Activated CD4-positive, alpha-beta T cell treated with anti-CD3 and anti-CD28 coated beads, Interleukin-2, amount 50 U/mL, for 1 hour (primary cell): ENCODE measurements at regions not wholly inside any gene's neighbourhood (a gene's known extent, or its start where the extent isn't known, plus 50 kb on each side); places are given as distances from the start of the nearest gene placed in this dataset.
"Not testable (repeated sequence)": the region's sequence is repeated elsewhere in the genome, so short reads cannot be mapped to it uniquely, and the experiment has no call there.

Source experiments
- DNase-seq: peaks from one replicate; pipeline ENCODE4 v3.0.0-alpha.2; 2020

DNA sequence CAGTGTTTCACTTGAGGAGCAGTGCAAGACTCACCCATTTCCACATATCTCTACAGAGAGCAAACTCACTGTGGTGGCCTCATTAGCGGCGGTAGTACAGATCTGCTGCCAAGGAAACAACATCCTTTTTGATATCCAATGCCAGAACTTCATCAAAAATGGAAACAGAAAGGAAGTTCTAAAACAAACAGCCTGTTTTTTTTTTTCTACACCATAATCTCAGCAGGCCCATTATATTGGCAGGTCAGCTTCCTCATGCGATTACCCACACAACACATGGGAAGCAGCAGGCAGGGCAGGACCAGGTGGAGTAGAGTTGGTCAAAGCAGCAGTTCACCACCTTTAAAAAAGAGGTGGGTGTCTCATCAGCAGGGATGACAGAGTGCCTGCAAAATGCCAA is 678.9 kb upstream of the CELF4 start:
- no peak for DNase-seq

DNA sequence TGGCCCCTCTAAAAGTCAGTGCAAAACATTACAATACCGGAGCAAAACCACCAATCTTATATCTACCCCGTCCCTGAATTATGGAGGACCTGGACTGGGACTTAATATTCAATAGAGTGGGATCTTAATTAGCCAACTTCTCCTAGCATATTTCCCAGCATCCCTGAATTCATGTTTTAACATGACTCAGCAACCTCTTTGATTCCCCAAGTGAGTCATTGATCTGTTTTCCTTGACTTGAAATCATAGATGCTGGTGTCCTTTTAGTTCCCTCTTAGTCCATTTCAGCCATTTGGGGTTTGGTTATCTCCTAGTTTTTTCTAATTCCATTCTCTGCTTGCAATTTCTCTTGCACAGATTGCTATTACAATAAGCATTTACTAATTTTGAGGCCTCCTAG is 677.7 kb upstream of the CELF4 start:
- no peak for DNase-seq

DNA sequence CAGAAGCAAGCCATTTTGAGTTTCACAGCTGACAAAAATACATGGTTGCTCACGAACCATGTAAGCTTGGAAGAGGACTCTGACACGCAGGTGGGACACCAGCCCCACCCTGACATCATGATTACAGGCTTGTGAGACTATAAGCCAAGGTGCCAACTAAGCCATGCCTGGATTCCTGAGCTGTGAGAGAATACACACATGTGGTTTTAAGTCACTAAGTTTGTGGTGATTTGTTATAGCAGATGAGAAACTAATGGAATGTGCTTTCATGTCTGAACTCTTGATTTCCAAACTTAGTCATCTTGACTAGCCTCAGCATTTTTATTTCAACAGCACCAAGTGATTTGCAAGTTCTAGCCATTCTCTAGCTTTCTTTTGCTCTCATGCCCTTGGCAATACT is 676.1 kb upstream of the CELF4 start:
- no peak for DNase-seq

DNA sequence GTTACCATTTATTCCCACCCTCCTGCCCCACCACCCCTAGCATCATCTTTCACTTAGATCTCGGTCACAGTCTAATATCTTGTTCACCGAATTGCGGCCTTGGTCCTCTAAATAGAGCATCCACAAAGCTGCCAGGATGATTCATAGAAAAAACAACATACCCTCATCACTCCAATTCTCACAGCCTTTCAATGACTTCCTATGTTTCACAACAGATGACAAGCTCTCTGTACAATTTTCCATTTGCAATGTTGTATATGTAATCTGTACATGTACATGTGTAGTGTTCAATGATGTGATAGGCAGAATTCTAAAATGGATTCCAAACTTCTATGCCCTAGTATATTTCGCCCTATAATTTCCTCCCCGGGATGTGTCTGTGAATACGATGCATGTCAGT is 675.6 kb upstream of the CELF4 start:
- no peak for DNase-seq

DNA sequence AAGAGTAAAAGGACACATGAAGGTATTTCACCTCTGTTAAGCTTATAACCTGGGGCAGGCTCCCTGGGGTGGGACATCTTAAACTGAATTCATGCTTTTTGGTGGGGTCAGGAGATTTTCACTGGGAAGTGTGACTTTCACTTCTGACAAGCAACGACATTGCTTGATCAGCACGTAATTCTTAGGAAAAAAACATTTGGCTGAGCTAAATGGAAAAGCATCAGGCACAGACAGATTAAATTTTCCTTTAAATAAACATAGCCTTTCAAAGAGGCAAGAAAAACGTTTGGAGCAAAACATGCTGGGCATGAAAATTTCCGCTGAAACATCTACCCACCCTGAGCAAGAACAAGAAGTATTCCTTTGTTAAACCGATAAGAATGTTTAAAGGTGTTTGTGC is 674.0 kb upstream of the CELF4 start:
- DNase-seq = no peak

DNA sequence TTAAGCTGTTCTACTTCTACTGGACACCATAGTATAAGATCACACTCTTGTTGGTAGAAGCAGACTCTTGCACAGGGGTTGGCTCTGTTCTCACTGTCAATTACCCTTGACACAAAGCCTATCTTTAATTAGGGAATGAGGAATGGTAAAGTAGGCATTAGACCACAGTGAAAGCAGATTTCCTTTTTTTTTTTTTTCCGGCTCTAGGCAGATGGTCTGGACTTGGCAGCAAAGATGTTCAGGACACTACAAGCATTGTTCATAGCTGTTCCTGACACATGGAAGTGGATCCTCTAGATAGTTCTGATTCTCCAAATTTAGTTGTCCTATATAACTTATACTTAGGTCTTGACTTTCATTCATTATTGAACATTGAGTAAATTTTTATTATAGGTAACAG is 672.2 kb upstream of the CELF4 start:
- DNase-seq = no peak

DNA sequence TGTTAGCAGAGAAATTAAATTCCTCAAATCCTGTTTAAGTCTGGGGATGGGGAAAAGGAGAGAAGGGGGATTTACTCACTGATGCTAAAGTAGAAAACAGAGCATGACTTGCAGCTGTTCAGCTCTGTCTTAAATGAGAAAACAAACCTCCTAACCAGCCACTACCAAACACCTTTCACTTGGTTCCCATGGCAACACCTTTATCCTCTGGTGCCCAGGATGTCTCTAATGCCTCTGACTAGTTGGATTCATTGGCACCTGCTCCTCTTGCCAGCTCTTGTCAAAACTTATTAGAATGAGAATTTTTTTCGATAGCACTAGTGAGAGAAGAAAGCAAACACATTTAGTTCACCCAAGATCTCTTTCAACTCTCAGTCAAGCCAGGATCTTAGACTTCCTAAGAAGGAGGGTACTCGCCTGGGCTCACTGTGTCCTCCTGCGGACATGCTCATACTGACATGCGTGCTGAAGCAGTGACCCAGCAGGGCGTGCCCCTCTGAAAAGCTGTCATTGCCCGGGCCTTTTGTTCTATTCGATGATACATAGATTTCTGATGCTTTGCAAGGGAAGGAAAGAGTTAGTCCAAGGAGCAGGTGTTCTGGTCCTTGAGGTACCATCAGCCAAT is 656.0 kb upstream of the CELF4 start:
- no peak for DNase-seq

DNA sequence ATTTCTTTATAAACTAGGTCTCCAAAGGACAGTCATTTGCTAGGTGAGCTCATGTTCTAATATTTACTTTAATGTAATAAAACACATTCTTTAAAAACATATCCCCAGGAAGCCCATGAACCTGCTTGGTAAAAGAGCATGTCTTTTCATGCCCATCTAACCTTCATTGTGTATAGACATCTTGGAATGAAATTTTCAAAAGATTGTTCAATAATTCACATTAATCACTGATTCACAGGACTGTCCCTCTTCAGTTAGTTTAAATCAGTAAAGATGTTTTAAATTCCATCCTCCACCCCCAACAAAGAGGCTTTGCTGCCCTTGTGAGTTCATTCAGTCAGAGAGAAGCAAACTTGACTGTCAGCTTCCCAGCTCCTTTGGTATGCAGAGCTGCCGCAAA is 633.4 kb upstream of the CELF4 start:
- no peak for DNase-seq

DNA sequence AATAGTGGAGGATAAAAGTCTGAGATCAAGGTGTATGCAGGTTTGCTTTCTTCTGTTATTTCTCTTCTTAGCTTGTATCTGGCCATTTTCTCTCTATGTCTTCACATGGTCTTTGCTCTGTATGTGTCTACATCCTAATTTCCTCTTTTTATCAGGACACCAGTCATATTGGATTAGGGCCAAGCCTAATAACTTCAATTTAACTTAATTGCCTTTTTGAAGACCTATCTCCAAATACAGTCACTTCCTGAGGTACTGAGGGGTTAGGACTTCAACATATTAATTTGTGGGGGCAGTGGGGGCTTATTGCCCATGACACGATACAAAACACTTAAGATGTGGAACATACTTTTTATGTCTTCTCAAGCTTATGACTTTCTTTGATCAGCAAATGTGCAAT is 632.9 kb upstream of the CELF4 start:
- DNase-seq = no peak

DNA sequence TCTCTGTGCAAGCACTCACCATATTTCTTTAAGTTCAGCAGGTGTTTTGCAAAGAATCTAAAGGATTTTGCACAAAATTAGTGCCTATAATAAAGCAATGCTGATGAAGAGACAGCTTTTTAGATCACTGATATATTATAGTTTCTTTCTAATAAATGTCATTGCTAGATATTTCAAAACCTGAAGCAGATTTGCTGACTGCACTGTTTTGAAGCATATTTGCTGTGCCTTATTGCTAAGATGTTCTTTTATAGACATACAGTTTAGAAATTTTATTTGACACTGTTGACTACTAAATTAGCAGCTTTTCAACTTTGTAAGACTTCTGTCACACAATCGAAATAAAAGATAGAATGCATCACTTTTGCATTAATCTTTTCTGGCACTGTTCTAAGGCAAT is 620.9 kb upstream of the CELF4 start:
- DNase-seq = no peak

DNA sequence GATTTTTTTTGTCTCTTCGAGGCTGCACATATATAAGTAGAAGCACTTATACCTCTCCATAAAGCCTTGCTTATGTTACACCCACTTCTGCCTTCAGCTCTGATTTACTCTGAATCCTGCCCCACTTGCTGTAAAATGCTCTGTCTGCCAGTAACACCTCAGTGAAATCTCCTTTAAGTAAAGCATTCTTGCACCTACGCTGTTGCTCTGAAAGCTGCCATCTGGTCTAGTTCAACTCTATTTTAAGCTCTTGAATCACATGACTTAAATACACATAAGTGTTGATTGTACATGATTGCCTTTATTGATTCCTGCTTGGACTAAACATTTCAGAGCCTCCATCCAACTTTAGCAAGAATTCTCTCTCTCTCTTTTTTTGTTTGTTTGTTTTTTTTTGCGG is 609.0 kb upstream of the CELF4 start:
- DNase-seq = no peak

DNA sequence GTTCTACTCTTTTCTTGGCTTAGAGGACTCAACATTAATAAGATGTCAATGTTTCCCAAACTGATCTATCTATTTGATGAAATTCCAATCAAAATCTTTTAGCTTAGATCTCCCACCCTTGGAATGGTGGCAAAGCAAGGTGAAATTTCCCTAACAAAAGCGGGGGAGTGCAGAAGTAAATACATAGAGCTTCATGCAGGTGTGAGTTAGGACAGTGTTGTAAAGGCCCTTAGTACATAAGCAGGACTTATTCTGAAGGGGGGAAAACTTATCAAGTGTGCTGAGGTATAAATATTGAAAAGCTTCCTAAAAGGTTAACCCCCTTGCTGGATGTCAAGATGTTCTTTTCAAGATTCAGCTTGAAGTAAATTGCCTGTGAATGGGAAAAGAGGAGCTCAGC is 608.6 kb upstream of the CELF4 start:
- no peak for DNase-seq

DNA sequence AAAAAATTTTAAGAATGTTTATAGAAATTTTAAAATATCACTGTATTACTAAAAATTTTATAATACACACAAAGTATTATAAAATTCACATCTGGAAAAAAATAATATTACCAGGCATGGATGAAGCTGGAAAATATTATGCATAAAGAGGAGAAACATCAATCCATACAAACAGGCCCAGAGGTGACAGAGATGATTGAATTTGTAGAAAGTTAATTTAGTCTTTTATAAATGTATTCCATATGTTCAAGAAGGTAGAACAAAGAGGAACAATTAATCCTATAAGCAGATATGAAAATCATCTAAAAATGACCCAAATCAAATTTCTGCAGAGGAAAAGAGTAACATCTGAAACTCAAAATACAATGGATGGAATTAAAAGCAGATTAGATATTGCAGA is 605.2 kb upstream of the CELF4 start:
- DNase-seq = no peak

DNA sequence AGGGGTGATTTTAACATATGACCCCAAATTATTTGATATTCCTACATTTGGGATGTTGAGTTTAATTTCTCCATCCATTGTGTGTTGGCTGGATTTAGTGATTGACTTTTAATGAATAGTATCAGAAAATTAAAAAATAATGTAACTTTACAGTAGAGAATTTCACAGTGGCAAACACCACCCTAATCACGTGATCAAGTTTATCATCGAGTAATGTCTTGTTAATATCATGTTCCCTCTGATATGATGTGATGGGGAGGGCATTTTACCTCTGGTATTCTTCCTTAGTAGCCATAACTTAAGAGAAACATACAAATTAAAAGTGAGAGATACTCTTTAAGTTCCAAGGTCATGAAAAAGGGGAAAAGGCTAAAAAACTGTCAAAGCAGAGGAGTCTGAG is 602.0 kb upstream of the CELF4 start:
- DNase-seq = no peak

DNA sequence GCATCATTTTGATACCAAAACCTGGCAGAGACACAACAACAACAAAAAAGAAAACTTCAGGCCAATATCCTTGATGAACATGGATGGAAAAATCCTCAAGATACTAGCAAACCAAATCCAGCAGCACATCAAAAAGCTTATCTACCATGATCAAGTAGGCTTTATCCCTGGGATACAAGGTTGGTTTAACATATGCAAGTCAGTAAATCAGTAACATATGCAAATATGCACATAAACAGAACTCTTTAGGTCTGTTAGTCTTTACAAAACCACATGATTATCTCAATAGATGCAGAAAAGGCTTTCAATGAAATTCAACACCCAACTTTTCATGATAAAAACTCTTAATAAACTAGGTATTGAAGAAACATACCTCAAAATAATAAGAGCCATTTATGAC is 587.5 kb upstream of the CELF4 start:
- DNase-seq = not testable (repeated sequence)

DNA sequence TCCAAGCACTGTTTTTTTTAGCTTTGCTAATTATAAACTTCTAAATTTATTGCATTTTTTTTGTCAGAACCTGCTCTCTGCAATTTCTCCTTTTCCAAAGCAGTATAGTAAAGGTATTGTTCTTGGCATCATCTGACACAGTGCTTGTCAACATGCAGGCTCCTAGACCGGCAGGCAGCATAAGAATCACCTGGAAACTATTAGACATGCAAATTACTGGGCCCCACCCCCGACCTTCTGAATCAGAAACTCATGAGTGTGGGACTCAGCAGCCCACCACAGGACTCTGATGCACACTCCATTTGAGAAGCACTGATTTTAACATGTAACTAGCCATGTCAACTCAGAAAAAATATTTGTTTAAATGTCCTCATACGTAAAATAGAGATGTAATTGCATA is 551.1 kb upstream of the CELF4 start:
- DNase-seq = no peak

DNA sequence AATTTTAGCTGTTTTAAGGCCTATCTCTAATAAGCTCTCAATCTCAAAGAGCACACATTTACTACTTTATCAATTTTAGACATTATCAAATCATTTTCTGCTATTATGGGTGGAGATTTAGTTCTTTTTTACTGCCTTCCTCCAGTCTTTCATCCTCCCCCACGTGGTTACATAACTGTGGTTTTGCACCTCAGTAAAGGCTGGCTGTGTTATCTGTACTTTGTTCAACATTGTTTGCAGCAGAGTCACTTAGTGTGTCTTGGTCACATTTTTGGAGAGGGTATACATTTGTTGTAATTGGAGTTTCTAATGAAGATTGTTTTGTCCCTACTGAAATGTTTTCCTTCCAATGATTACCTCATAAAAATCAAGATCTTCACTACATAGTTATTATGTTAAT is 549.6 kb upstream of the CELF4 start:
- no peak for DNase-seq

DNA sequence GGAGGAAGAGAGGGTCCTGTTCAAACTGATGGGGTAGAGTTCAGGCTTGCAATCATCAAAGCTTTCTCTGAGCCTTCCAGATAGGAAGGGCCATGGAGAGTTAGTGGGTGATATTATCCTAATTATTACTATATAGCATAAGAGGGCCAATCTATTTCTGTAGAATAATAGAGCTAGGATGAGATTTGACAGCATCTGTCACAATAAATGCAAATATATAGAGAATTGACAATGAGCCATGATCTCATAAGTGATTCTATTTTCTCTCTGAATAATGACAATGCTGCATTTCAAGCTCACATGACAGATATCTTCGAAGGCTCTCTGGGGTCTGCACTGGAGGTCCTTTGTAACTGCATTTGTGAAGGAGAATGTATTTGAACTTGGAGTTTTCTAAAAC is 521.9 kb upstream of the CELF4 start:
- DNase-seq = no peak

DNA sequence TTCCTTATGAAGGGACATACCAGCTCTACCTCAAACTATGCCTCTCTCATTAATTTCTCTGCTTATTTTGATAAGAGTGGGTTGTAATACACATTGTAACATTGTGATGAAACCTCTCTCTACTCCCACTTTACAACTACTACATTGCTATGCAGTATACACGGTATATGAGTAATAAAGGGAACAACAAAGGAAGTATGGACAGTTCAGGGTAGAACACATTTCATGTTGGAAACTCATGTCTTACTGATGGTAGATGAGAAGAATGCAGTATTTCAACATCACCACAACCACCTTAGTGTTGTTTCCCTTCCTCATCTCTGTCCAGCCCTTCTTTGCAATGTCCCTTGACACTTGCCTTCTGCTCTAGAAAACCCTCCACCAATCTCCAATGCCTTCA is 515.9 kb upstream of the CELF4 start:
- DNase-seq = no peak

DNA sequence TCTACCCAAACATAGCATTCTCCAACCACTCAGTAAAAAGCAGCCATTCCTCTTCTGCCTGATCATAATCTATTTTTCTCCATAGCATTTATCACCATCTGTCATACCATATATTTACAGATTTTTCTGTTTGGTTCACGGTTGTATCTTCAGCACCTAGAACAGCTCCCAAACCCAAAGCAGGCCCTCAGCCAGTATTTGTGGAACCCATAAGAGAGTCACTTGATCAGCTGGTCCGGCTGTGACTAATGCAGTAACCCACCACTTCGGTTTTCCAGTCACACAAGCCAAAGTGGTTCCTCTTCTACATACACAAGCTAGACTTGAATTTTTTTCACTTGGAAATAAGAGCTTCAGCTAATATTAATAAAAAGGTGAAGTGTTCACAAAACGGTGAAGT is 511.6 kb upstream of the CELF4 start:
- DNase-seq = no peak

DNA sequence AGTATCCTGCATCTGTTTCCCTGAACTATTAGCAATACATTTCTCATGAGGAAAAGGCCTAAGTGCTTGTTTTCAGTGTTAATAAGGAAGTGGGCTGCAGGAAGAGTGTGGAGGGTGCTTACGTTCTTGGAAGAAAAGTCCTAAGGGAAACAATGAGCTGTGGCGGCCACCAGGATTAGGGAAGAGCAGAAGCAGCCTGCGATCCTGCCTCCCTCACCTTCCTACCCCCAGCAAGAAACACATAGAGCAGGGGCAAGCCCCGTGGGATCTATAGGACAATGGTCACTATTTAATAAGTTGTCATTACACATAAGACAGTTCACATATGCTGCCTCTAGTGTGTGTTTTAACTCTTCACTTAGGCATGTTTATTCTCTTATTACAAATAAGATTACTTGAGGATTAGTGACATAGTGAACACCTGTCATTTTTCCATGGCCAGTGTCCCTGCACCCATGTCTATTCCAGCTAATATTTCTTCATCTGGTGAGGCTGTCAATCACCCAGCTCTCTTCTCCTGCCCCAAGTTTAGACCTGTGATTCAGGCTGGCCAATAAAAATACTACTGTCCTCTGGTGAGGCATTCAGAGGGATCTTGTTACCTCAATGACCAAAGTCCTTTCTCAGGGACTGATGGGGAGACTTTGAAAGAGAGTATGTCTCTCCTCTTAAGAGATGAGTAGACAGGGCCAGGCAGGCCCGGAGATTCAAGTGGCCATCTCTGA is 510.9 kb upstream of the CELF4 start:
- DNase-seq = no peak

DNA sequence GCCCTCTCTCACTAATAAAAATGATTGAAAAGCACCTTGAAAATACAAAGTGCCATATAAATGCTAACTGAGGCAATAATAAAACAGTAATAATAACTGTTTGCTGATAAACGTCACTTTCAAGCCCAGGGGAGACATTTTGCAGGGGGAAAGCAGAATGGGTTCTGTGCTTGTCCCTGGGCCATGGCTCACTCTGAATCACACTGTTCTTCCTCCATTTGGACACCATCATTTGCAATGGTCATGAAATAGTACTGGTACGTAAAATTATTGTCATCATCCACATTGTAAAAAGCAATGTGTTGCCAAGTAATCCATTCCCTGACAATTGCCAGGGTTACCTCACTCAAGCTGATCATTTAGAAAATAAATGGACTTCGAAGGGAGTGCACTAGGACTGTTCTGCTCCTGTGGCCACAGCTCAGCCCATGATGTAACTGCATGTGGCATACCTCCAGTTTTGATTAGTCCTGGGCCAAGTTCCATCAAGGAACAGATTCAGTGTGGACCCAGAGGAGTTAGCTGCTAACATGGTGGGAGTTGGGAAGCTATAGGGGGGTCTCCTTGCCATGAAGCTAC is 508.8 kb upstream of the CELF4 start:
- DNase-seq = no peak

DNA sequence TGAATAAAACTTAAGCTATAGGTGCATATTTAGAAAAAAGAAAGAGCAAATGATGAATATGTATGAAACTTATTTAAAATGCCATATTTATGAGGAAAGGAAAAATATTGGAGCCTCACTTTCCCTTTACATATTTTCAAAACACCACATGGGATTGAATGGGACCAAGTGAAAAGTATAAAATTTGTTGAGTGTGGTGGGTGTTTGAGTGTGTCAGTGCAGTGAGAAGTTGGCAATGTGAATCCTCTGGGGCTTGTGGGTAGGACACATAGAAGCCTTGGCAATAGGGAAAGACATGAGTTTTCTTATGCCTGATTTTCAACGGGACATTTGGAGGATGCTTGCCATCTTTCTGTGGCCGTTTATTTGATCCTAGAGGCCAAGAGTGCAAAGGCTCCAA is 502.2 kb upstream of the CELF4 start:
- no peak for DNase-seq

DNA sequence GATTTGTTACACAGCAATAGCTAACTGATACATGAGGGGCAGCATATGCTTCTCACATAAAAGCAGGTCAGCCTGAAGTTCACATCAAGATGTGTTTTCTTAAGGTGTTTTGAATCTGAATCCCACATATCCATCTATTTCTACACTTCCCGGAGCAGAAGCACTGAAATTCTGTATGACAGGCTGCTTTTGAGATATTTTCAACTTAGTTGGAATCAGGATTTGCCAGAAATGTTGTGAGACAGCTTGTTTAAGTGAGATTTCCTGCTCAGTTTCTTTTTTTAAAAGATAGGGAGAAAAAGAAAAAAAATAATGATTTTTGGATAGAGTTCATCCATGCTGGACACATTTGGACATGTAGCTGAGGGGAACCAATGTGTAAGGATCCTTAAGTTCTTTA is 501.5 kb upstream of the CELF4 start:
- DNase-seq = no peak
